CD4-positive, CD25-positive, alpha-beta regulatory T cell (primary cell): ENCODE measurements at regions not wholly inside any gene's neighbourhood (a gene's known extent, or its start where the extent isn't known, plus 50 kb on each side); places are given as distances from the start of the nearest gene placed in this dataset.
"Not testable (repeated sequence)": the region's sequence is repeated elsewhere in the genome, so short reads cannot be mapped to it uniquely, and the experiment has no call there.

Experiments used
- ATAC-seq, 2 donors: fragments of 150-1000 bp; cut with Tn5 transposase; one replicate each; pipeline ENCODE4 v1.10.0; 2021; ENCODE audit warnings: low read depth in 2 of 2, moderate number of reproducible peaks in 2 of 2, moderate library complexity in 1 of 2
- DNase-seq, 3 donors: peaks; one replicate each; pipeline versions ENCODE4 v3.0.0 to v3.0.0-alpha.2; 2012 to 2022; ENCODE audit warnings: mixed read lengths in 1 of 3
- H3K27ac ChIP-seq: one replicate; pipeline ENCODE4 v1.7.0; 2013; ENCODE audit warnings: mild to moderate bottlenecking, low read length; ENCODE audit not compliant: insufficient read depth, poor library complexity, severe bottlenecking
- H3K27me3 ChIP-seq: one replicate; pipeline ENCODE4 v1.7.0; 2013; ENCODE audit warnings: low read length; ENCODE audit not compliant: control insufficient read depth, insufficient read depth
- H3K36me3 ChIP-seq: one replicate; pipeline ENCODE4 v1.7.0; 2013; ENCODE audit warnings: mild to moderate bottlenecking, low read length, moderate library complexity; ENCODE audit not compliant: control insufficient read depth, insufficient read depth
- H3K4me1 ChIP-seq: 2 replicates; pipeline ENCODE4 v1.7.0; 2013; ENCODE audit warnings: mild to moderate bottlenecking, low read length; ENCODE audit not compliant: insufficient read depth, control insufficient read depth, poor library complexity, severe bottlenecking
- H3K4me3 ChIP-seq: one replicate; pipeline ENCODE4 v1.7.0; 2013; ENCODE audit warnings: low read depth, mild to moderate bottlenecking, low read length, moderate library complexity
- H3K9me3 ChIP-seq, 2 experiments: 1 replicate in 1 of 2; 2 replicates in 1 of 2; pipeline ENCODE4 v1.7.0; 2013; ENCODE audit warnings: low read length in 2 of 2, mild to moderate bottlenecking in 1 of 2, moderate library complexity in 1 of 2; ENCODE audit not compliant: control insufficient read depth in 2 of 2
- H3K27ac Mint-ChIP-seq, 3 donors: one replicate each; pipeline ENCODE4 v1.8.0; 2020 to 2022; ENCODE audit warnings: mild to moderate bottlenecking in 3 of 3, mixed read lengths in 3 of 3, moderate library complexity in 2 of 3
- H3K27me3 Mint-ChIP-seq: one replicate; pipeline ENCODE4 v1.8.0; 2022; ENCODE audit warnings: mild to moderate bottlenecking, mixed read lengths
- H3K36me3 Mint-ChIP-seq: one replicate; pipeline ENCODE4 v1.8.0; 2020; ENCODE audit warnings: mixed read lengths
- H3K4me1 Mint-ChIP-seq, 4 donors: one replicate each; pipeline ENCODE4 v1.8.0; 2020 to 2022; ENCODE audit warnings: mixed read lengths in 4 of 4, mild to moderate bottlenecking in 1 of 4
- H3K4me3 Mint-ChIP-seq, 4 donors: one replicate each; pipeline ENCODE4 v1.8.0; 2020 to 2022; ENCODE audit warnings: mild to moderate bottlenecking in 4 of 4, mixed read lengths in 4 of 4, moderate library complexity in 3 of 4
- H3K9me3 Mint-ChIP-seq, 7 donors: one replicate each; pipeline ENCODE4 v1.8.0; 2020 to 2022; ENCODE audit warnings: mixed read lengths in 7 of 7, mild to moderate bottlenecking in 3 of 7, moderate library complexity in 2 of 7

DNA sequence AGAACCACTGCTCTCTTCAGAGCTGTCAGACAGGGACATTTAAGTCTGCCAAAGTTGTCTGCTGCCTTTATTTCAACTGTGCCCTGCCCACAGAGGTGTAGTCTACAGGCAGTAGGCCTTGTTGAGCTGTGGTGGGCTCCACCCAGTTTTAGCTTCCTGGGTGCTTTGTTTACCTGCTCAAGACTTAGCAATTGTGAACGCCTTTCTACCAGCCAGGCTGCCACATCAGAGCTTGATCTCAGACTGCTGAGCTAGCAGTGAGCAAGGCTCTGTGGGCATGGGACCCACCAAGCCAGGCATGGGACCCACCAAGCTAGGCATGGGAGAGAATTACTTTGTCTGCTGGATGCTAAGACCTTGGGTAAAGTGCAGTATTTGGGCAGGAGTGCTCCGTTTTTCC, 351.8 kb downstream of the CDY1 start:
- not testable (repeated sequence) for H3K4me3 ChIP-seq, H3K9me3 ChIP-seq, H3K36me3 Mint-ChIP-seq, H3K9me3 Mint-ChIP-seq, H3K4me3 Mint-ChIP-seq, H3K4me1 Mint-ChIP-seq, H3K27ac Mint-ChIP-seq, H3K27ac ChIP-seq, H3K36me3 ChIP-seq, H3K27me3 ChIP-seq, DNase-seq, H3K27me3 Mint-ChIP-seq, H3K4me1 ChIP-seq
- ATAC-seq, result peak; percentile 28 to 67

DNA sequence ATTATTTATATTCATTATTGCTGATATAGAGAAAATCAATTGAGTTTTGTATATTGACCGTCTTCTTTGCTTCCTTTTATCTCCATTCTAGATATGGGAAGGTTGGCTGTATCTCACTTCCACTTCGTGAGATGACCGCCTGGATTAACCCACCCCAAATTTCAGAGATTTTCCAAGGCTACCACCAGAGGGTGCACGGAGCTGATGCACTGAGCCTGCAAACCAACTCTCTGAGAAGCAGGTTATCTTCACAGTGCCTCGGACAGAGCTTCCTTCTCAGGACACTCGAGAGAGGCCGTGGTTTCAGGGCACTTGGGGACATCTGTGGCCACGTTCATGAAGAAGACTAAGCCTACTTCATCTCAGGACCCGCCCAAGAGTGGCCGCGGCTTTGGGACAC, 365.8 kb downstream of the CDY1 start:
- not testable (repeated sequence) for H3K27me3 Mint-ChIP-seq, H3K9me3 ChIP-seq, ATAC-seq, H3K27ac ChIP-seq, H3K36me3 Mint-ChIP-seq, H3K27me3 ChIP-seq, H3K36me3 ChIP-seq, H3K4me3 ChIP-seq, H3K4me3 Mint-ChIP-seq, H3K4me1 Mint-ChIP-seq, H3K4me1 ChIP-seq, H3K9me3 Mint-ChIP-seq, H3K27ac Mint-ChIP-seq, DNase-seq

DNA sequence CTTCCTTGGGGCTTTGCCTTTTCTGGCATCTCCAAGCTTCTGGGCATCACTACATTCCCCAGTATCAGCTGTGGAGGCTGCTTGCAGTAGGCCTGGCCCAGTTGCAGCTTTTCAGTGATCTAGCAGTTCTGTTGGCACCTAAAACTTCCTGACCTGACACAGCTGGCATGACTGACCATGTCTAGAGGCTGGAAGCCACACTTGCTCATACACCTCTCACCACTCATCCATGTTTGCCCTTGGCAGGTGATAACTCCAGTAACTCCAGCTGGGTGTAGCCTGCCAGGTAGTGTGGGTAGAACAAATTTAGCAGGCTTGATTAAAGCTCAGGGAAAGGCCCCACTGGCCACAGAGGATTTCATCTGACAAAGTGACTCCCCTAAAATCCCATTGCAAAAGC, 377.9 kb downstream of the CDY1 start:
- H3K9me3 Mint-ChIP-seq, H3K9me3 ChIP-seq, H3K36me3 Mint-ChIP-seq, H3K4me1 ChIP-seq, H3K4me3 Mint-ChIP-seq, H3K27me3 Mint-ChIP-seq, H3K27ac Mint-ChIP-seq, DNase-seq, H3K27ac ChIP-seq, H3K4me1 Mint-ChIP-seq, H3K36me3 ChIP-seq, H3K4me3 ChIP-seq, ATAC-seq, H3K27me3 ChIP-seq: not testable (repeated sequence)

DNA sequence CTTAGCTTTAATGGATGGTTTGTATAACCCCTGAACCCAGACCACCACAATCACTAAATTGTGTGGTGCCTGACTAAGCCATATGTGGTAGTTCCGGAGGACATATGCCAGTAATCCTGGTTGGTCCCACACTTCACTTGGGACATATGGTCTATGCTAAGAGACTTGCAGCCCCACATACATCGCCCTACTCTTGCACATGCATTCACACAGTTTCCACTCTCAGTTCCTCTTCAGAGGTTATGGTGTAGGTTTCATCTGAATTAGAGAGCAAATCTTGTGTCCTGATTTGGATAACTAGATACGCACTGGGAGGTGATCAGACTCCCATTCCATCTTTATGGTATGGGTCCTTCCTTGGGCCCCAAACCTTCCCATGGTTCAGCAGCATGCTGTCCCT, 425.4 kb downstream of the CDY1 start:
- not testable (repeated sequence) for H3K27me3 Mint-ChIP-seq, H3K36me3 Mint-ChIP-seq, H3K27me3 ChIP-seq, DNase-seq, H3K4me1 ChIP-seq, H3K9me3 Mint-ChIP-seq, ATAC-seq, H3K4me3 ChIP-seq, H3K9me3 ChIP-seq, H3K4me1 Mint-ChIP-seq, H3K4me3 Mint-ChIP-seq, H3K36me3 ChIP-seq, H3K27ac ChIP-seq, H3K27ac Mint-ChIP-seq

DNA sequence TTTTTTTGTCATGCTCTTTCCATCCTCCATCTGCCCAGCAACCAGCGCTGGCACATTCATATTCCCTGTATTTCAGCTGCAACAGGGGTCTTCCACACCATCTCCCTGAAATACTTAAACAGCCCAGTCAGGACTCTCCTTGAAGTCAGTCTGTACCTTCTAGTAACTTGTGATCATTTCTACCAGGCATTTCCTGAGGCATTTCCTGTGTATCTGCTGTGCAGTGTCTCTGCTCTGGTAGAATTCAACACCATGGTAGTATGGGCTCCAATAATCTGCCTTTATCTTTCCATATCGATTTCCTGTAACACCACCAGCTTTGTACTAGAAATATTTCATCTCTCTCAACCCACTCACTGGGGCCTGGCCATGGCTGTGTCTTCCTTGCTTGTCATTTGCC, 436.0 kb downstream of the CDY1 start:
- not testable (repeated sequence) for H3K27me3 Mint-ChIP-seq, H3K9me3 ChIP-seq, H3K4me3 ChIP-seq, H3K4me1 ChIP-seq, H3K27me3 ChIP-seq, DNase-seq, H3K27ac Mint-ChIP-seq, H3K27ac ChIP-seq, H3K9me3 Mint-ChIP-seq, H3K36me3 Mint-ChIP-seq, H3K4me3 Mint-ChIP-seq, H3K4me1 Mint-ChIP-seq, H3K36me3 ChIP-seq
- peak in 1 of 2 donors; percentile 55 for ATAC-seq

DNA sequence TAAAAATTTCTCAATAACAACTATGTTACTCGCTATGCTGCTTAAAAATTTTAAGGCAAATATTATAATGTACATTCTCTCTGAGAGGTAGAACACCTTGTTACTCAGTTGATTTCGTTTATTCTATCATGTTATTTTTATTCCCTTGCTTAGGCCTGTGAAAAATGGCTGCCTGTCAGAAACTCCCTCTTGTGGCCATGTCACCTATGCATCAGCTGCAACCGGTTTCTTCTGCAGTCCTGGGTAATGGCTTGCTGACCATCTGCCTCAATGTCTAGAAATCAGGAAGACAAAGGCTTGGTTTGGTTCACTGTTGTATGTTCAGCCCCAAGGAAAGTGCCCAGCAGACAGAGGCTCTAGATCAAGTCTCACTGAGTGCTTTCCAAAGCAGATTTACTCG, 437.3 kb downstream of the CDY1 start:
- not testable (repeated sequence) for H3K36me3 ChIP-seq, H3K27me3 Mint-ChIP-seq, H3K27me3 ChIP-seq, ATAC-seq, H3K36me3 Mint-ChIP-seq, H3K27ac ChIP-seq, H3K9me3 ChIP-seq, H3K4me3 ChIP-seq, H3K9me3 Mint-ChIP-seq, H3K4me1 ChIP-seq, DNase-seq, H3K4me3 Mint-ChIP-seq, H3K27ac Mint-ChIP-seq, H3K4me1 Mint-ChIP-seq

DNA sequence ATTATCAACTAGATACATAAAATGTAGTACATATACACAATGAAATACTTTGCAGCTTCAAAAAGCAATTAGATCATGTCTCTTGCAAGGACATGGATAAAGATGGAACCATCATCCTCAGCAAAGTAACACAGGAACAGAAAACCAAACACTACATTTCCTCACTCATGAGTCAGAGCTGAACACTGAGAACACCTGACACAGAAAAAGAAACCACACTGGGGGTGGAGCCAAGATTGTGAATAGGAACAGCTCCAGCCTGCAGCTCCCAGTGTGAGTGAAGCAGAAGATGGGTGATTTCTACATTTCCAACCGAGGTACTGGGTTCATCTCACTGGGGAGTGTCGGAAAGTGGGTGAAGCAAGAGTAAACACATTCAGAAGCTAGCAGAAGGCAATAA, 451.2 kb downstream of the CDY1 start:
- ATAC-seq, result peak; percentile 50 to 66

DNA sequence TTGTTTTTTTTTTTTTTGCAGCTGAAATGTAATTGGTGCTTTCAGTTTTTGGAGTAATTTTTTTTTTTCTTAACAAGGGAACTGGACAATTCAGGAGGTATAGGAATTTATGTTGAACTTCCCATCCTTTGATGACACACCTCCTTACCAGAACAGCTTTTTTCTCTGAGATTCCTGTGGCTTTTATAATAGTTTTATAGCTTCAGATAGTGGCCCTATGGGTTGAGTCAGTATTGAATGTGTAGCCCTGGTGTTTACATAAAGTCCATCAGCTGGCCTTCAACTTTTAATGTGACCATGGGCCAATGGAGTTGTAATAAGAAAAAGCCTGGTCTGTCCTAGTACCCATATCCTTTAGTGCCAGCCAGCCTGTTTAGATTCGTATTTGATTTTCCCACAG, 457.5 kb downstream of the CDY1 start:
- H3K27me3 Mint-ChIP-seq, H3K4me1 Mint-ChIP-seq, H3K9me3 Mint-ChIP-seq, H3K4me1 ChIP-seq, H3K27ac Mint-ChIP-seq, H3K27ac ChIP-seq, H3K36me3 Mint-ChIP-seq, H3K4me3 Mint-ChIP-seq, DNase-seq, H3K4me3 ChIP-seq, H3K36me3 ChIP-seq, ATAC-seq, H3K9me3 ChIP-seq, H3K27me3 ChIP-seq: not testable (repeated sequence)

More for the DNA sequence above, 451.2 kb downstream of the CDY1 start:
- DNase-seq, H3K27ac Mint-ChIP-seq, H3K4me1 ChIP-seq, H3K27me3 Mint-ChIP-seq, H3K4me3 Mint-ChIP-seq, H3K4me3 ChIP-seq, H3K9me3 ChIP-seq, H3K27ac ChIP-seq, H3K27me3 ChIP-seq, H3K36me3 Mint-ChIP-seq, H3K9me3 Mint-ChIP-seq, H3K36me3 ChIP-seq, H3K4me1 Mint-ChIP-seq: not testable (repeated sequence)
